ENCODE measurements at regions not wholly inside any gene's neighbourhood (a gene's known extent, or its start where the extent isn't known, plus 50 kb on each side); places are given as distances from the start of the nearest gene placed in this dataset.

DNA sequence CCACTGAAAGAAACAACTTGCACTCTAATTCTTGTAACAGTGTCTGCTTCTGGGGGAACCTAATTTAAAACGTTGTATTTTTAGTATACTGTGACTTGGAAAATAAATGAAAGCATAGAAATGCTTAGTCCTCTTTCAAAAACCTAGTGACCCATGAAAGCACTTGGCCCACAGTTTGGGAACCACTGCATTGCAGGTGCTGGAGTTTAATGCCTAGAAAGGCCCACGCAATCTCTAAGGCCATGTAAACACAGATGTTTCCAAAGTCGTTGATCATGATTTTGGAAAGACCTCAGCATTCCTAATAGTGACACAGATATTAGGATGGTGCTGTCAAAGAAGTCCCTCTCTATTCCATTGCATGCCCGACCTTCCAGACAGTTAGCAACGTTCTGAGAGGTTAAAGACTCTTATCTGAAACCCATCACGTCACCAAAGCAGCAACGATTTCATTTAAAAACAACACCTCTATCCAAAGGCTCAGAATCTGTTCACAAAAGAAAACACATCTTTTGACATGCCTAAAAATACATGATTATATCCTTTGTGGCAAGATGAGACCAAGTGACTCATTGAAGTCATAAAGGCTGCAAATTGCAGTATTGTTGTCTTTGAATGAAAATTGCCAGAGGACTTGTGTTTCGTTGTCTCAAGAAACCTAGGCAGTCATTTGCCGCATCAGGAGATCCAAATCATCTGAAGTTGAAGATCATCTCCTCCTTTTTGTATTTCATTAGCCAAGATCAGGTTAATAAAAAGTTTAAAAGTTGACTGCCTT lies 328.0 kb upstream of the ZNF507 start:
- no peak for DNase-seq

DNA sequence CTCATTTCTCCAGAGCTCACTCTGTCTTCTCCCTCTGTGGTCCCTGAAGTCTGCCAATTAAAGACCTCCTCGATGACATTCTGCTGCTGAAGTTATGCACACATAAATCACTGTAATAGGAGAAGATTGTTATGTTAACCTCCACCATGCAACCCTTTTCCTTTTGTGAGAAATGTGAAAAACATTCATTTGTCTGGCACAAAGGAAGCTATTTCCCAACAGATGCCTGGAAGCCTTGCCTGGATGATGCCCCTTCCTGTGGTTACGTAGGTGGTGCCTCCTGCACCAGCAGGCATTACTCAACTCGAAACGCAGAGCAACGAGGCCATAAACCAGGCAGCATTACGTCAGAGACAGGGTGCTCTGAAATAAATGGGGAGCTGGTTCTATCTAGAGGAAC lies 327.4 kb upstream of the ZNF507 start:
- TF ChIP-seq GATA1 (IDR thresholded peaks at IDR 0.05; ENCODE audit: low read depth, low read length) = no peak
- TF ChIP-seq POLR2A (IDR thresholded peaks at IDR 0.05; ENCODE audit: low read length) = no peak
- no peak for DNase-seq

More for the DNA sequence above, 328.0 kb upstream of the ZNF507 start:
- TF ChIP-seq GATA1 (IDR thresholded peaks at IDR 0.05; ENCODE audit: low read depth, low read length) = no peak
- TF ChIP-seq POLR2A (IDR thresholded peaks at IDR 0.05; ENCODE audit: low read length) = no peak

DNA sequence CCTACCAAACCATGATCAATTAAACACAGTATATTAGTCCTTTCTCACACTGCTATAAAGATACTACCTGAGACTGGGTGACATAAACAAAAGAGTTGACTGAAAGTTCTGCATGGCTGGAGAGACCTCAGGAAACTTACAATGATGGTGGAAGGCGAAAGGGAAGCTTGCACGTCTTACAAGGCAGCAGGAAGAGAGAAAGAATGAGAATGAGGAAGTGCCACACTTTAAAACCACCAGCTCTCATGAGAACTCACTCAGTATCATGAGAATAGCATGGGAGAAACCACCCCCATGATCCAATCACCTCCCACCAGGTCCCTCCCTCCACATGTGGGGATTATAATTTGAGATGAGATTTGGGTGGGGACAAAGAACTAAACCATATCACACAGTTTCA lies 324.9 kb upstream of the ZNF507 start:
- DNase-seq = no peak
- no peak for TF ChIP-seq GATA1 (IDR thresholded peaks at IDR 0.05; ENCODE audit: low read depth, low read length)
- TF ChIP-seq POLR2A (IDR thresholded peaks at IDR 0.05; ENCODE audit: low read length) = no peak

DNA sequence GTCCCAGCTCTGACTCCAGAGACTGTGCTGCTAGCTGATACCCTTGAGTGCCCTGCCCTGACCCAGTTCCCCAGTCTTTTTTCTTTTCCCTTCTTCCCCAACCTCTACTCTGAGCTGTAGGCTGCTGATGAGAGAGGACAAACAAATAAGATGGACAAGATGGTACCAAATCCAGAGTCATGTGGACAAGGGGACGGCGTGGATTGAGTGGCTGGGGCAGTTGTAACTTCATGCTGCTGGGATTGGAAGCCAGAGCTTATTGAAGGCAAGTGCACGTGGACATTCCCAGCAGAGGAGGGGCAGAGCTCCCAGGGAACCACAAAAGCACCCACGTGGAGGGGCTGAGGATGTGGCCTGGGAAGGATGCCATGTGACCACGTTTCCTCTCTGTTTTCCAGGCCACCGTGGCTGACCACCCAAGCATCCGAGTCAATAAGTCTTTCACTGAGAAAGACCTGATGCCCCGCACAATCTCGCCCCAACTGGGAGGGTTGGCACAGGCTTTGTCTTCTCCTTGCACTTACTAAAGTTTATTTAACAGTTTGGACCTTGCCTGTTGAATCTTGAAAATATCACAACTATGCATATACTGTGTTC lies 323.3 kb upstream of the ZNF507 start:
- TF ChIP-seq POLR2A (IDR thresholded peaks at IDR 0.05; ENCODE audit: low read length) = no peak
- TF ChIP-seq GATA1 (IDR thresholded peaks at IDR 0.05; ENCODE audit: low read depth, low read length) = no peak
- no peak for DNase-seq

DNA sequence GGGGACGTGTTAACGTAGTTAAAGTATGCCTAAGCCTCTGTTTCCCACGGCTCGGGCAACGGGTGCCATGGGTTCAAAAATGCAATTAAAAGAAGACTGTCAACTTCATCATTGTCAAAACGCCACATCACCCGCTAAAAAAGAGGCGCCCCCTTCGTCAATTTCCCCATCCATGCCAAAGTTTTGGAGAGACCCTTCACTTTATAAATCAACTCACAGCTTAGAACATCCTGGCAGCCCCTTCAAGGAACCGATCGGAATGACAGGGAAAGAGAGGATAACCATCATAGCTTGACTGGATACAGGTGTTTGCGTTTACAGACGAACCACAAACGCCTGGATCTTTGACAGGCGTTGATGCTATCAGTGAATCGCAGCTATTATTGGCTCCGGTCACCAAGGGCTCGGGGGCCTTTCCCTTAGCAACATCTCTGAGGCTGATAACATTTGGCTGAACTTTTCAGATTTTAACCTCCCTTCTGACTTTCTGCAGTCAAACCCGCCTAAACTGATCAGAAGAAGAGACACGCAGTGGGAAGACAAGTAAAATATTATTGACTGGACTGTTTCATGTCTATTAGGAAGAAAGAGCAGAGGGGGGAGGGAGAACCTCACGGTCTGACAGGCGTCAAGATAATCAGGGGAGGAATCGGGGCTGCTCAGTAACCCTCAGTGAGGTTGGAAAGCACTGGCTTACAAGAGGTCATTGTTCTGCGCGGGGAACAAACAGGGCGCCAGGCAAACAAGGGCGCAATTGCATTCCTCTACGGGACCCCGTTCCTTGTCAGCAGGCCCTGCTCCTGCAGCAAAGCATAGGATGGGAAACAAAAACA lies 322.5 kb upstream of the ZNF507 start:
- DNase-seq = no peak
- TF ChIP-seq POLR2A (IDR thresholded peaks at IDR 0.05; ENCODE audit: low read length) (no peak), GATA1 (IDR thresholded peaks at IDR 0.05; ENCODE audit: low read depth, low read length) (no peak)

DNA sequence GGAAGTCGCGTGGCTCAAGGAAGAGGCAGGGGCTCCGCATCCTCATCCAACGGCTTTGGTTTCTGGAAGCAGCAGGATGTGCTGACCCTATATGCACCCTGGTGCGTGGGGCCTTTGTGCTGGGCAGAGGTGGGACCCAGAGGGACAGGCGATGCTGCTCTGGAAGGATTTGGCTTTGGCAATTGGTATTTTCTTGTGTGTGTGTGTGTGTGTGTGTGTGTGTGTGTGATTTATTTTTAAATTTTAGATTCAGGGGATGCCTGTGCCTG lies 321.9 kb upstream of the ZNF507 start:
- TF ChIP-seq GATA1 (IDR thresholded peaks at IDR 0.05; ENCODE audit: low read depth, low read length) (no peak), POLR2A (IDR thresholded peaks at IDR 0.05; ENCODE audit: low read length) (no peak)
- DNase-seq = no peak

DNA sequence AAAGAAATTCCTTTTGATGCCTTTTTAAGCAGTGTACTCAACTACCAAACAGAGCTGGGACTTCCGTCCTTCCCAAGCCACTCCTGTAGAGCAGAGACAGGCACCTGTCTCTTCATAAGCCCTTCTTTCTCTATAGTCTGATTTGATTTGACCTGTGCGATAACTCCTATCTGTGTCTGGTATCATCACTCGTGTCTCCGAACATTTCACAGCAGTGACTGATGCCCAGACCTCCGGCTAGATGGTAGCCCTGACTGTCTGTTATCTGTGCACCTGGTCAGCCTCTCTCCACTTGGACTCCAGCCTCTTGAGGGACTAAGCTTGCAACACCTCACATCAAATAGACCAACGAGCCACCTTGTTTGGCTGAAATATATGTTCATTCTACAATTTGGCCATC lies 316.2 kb upstream of the ZNF507 start:
- TF ChIP-seq GATA1 (IDR thresholded peaks at IDR 0.05; ENCODE audit: low read depth, low read length) (no peak), POLR2A (IDR thresholded peaks at IDR 0.05; ENCODE audit: low read length) (no peak)
- DNase-seq = no peak

DNA sequence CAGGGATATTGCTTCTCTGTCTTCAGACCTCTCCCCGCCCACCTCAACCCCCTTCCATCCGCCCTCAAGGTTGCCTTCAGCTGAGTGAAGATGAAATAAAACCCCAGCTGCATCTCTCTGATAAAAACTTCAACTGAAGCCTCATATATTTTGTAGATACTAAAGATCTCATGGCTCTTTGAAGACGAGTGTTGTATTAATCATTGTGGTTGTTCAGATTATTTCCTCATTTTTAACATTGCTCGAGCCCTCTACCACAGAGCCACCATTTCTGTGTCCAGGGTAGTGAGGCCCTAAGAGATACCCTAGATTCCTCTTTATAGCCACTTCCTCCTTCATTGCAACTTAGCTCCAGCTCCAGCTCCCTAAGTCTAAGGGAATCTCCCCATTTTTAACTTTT lies 312.8 kb upstream of the ZNF507 start:
- DNase-seq = no peak
- TF ChIP-seq POLR2A (IDR thresholded peaks at IDR 0.05; ENCODE audit: low read length) (no peak), GATA1 (IDR thresholded peaks at IDR 0.05; ENCODE audit: low read depth, low read length) (no peak)

DNA sequence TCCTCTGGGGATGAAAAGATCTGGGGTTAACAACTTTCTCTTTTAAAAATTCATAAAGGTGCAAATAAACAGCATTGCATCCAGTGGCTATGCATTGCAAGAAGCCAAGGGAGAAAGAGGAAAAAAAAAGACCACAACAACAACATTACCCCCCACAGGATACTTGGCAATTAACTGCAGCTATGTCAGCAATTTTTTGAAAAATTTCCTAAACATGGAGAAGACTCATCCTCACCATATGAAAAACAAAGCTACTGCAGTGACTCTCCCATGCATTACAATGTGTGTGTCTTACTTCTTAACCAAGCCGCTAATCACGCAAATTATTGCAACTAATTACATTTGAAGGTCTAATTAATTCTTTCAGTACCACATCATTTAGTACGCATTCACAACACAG lies 309.8 kb upstream of the ZNF507 start:
- TF ChIP-seq POLR2A (IDR thresholded peaks at IDR 0.05; ENCODE audit: low read length) = no peak
- TF ChIP-seq GATA1 (IDR thresholded peaks at IDR 0.05; ENCODE audit: low read depth, low read length) = no peak

DNA sequence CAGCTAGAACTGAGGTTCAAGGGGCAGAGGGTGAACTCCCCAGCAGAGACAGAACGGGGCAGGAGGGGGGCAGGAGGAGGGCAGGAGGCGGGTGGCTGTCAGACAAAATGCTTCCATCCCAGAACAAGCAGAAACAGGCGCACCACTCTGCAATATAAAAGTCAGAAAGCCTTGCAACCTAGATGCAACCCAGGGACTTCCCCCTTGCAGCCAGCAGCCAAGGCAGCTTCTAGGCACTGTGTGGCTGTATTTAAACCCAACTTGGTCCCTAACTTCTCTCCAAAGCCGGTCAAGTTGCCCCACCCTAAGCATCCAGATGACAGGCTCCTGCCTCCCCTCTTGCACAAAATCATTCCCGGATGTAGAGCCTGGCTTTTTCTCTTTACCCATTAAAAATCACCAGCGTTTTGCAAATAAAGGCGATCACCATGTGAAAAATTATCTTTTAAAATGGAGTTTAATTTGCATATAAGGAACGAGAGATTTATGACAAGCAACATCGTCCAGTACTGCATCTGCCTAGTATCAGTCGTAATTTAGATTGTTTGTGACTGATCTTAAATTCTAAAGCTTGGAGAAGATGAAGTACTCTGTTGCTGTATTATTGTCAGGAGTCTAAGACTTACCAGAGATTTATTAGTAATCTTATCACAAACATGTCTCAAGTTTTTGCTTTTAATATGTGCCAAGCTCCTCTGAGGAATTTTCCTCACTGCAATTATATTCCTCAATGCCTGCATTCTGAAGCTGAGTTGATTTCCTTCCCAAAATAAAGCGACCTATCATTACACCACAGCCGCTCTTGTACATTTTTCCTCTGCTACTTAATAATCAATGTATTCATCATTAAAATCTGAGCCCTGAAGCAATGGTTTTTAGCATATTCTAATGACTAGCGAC lies 307.1 kb upstream of the ZNF507 start:
- no peak for TF ChIP-seq POLR2A (IDR thresholded peaks at IDR 0.05; ENCODE audit: low read length)
- no peak for TF ChIP-seq GATA1 (IDR thresholded peaks at IDR 0.05; ENCODE audit: low read depth, low read length)
- no peak for DNase-seq

More for the DNA sequence above, 309.8 kb upstream of the ZNF507 start:
- no peak for DNase-seq

DNA sequence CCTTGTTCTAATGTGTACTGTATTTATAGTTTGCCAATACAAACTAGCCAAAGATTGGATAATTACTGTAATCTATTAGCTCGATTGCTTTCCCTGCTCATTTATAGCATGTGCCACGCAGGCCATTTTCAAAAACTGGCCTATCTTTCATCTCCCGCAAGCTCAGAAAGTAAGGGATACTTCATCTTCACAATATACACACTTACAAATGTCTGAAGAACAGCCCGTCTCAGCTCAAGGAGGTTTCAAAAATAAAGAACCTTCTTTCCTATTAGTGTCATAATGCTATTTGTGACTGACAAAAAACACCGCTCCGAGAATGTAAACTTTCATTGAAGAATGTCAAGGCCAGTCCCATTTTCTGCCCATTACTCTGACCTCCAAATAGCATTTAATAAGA lies 306.4 kb upstream of the ZNF507 start:
- TF ChIP-seq GATA1 (IDR thresholded peaks at IDR 0.05; ENCODE audit: low read depth, low read length) (no peak), POLR2A (IDR thresholded peaks at IDR 0.05; ENCODE audit: low read length) (no peak)
- DNase-seq = no peak

DNA sequence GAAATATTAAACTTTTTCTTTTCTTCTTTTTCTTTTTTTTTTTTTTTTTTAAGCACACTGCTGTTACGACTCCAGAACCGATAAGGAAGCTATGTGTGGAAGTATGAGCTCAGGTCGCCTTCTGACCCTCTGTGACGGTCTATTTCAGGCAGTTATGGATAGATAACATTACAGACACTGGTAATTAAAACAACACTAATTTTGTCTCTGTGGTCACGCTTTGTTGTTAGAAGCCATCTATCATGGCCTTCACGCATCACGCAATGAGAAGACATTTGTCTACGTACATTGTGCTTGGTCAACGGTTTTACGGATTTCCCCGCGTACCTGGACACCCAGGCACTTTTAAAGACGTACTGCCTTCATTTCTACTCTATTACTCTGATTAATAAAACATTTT lies 306.0 kb upstream of the ZNF507 start:
- TF ChIP-seq GATA1 (IDR thresholded peaks at IDR 0.05; ENCODE audit: low read depth, low read length) (no peak), POLR2A (IDR thresholded peaks at IDR 0.05; ENCODE audit: low read length) (no peak)
- no peak for DNase-seq

DNA sequence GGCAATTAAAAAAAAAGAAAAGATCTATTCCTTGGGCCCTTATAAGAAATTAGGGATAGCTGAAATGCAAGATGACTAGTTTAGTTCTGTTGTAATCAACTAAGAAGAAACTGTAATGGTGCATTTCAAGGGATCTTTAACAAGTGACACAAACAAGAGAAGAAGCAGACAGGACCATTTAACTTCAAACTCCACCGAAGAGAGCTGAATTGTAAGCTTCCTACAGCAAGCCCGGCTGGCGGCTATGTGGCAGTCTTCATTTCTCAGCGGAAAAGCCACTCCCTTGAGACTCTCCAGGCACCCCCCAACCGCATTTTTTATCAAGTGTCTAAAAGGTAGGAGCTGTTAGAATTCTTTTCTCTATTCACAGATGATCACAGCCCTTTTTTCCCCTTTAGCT lies 305.2 kb upstream of the ZNF507 start:
- no peak for DNase-seq
- TF ChIP-seq POLR2A (IDR thresholded peaks at IDR 0.05; ENCODE audit: low read length) (no peak), GATA1 (IDR thresholded peaks at IDR 0.05; ENCODE audit: low read depth, low read length) (no peak)
